HG03097 (cell line): ENCODE measurements at regions not wholly inside any gene's neighbourhood (a gene's known extent, or its start where the extent isn't known, plus 50 kb on each side); places are given as distances from the start of the nearest gene placed in this dataset.

ENCODE experiments used
- ATAC-seq: cut with Tn5 transposase; IDR thresholded peaks from one replicate; pipeline ENCODE4 v1.9.1; 2021; ENCODE audit not compliant: unreplicated experiment, low FRiP score

DNA sequence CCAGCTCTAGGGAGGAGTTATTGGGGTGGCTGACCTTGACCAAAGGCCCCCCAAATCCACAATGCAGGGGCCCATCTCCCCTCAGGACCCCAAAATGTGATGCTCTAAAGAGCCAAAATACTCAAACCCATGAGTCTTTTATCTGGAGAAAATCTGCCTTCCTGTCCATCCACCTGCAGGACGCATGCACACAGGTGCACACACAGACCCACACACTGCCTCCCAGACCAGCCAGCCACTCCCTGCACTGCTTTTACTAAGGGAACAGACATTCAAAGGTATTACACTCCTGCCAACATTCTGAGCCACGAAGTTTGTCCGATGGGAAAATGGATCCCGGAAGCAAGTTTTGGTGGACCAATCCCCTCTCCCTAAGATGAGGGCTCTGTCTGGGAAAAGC lies 76.1 kb upstream of the CDH5 start:
- ATAC-seq, result no peak

- ATAC-seq, result no peak
Measured at GRCh38 chr16:66289986-66290385, 76.5 kb upstream of the CDH5 start.

GRCh38 chr16:66289051-66289680 lies 77.3 kb upstream of the CDH5 start:
- no peak for ATAC-seq

- no peak for ATAC-seq
Measured at GRCh38 chr16:66287926-66288325, 78.6 kb upstream of the CDH5 start.

GRCh38 chr16:66287416-66287815 lies 79.1 kb upstream of the CDH5 start:
- no peak for ATAC-seq

DNA sequence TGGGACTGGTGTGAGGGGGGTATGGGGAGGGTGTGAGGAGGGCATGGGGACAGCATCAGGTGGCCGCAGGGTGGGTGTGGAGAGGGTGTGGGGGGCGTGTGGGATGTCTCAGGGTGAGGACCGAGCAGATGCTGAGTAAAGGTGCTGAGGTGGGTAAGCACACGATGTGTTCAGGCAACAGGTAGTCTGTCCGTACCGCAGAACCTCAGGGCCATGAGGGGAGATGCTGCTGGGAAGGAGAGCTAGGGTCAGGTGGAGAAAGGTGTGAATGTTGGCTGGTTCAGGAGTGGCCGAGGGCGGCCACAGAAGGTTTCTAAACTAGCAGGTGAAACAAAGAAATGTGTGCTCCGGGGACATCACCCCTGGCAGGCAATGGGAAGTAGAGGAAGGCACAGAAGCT lies 80.0 kb upstream of the CDH5 start:
- ATAC-seq, result no peak

- no peak for ATAC-seq
Measured at GRCh38 chr16:66278604-66279262, 87.8 kb upstream of the CDH5 start.

GRCh38 chr16:66278111-66278531 lies 88.4 kb upstream of the CDH5 start:
- no peak for ATAC-seq

DNA sequence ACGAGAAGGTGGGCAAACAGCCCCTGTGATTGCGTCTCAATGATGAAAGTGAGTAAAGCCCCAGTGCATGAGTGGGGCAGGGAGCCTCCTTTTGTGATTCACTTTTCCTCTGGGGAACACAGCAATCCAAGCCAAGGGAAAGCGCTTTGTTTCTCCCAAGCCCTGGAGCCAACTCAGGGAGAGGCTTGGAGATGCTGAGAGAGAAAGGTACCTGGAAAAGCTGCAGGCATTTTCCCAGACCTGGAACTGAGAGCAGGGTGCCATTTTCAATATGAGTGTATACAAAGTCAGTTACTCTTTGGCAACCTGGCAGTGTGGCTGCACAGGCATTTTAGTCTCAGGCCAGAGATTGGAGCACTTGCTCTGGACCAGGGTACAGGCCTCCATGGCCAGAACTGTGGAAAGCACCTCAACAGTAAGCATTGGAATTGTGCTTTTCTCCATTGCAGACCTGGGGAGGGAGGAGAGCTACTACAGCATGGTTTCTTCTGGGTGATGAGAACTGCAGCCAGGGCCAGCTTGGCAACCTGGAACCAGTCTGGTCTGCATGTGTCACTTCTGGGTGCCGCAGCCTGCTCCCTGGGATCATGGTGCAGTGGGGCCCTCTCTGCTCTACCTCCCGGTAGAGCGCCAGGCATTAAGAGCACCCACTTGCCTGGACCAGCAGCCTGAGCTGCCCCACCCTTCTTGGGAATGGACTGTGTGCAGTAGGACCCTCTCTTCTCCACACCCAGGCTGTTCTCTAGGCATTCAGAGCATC lies 89.0 kb upstream of the CDH5 start:
- no peak for ATAC-seq

DNA sequence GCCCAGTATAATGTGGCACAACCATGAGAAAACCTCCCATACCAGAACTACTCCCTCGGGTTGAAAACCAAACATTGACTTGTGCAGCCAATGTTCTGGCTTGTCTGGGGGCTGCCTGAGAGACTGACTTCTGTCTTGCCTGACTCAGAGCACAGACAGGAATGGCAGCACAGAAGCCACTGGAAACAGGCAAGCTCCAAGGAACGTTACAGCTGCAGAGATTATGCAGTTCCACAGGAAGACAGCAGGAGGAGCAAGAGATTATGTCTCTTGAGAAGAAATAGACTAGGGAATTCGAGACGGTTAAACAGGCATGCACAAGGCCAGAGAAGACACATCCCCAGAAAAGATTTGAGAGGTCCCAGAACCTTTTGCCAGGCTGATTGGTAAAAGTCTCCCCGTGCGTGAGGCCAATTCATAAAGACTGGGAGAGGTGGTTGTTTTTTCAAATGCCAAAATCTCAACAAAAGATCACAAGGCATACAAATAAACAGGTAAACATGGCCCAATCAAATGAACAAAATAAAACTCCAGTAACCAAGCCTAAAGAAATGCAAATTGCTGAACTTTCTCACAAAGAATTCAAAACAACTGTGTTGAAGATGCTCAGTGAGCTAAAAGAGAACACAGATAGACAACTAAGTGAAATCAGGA lies 90.6 kb upstream of the CDH5 start:
- no peak for ATAC-seq

GRCh38 chr16:66274335-66275110 lies 92.0 kb upstream of the CDH5 start:
- ATAC-seq, result no peak

DNA sequence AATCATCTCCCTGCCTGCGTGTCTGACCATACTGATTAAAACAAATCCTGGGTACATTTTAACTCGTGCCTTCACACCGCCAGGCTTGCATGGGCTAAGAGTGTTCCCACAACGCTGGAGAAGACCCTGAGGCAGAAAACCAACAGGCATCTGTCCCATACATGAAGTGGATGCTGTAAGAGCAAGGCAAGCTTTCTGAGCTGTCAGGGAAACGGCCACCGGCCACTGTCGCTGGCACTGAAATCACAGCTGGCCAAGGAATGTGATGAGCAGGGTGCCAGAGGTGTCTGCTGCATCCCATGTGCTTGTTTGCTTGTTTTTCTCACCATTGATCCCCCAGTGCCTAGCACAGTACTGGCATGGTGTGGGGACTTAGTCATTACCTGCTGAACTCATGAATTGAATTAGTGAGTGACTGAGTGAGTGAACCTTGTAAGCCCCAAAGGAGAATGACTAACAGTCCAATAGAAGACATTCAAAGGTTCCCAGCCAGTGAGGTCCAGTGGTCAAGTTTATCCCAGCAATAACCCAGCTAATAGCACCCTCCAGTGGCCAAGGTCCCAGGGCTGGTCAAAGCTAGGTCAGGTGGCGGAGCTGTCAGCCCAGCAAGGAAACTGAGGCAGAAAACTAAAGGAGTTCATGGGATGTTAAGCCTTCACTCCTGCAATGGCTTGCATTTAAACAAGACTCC lies 92.7 kb upstream of the CDH5 start:
- no peak for ATAC-seq

DNA sequence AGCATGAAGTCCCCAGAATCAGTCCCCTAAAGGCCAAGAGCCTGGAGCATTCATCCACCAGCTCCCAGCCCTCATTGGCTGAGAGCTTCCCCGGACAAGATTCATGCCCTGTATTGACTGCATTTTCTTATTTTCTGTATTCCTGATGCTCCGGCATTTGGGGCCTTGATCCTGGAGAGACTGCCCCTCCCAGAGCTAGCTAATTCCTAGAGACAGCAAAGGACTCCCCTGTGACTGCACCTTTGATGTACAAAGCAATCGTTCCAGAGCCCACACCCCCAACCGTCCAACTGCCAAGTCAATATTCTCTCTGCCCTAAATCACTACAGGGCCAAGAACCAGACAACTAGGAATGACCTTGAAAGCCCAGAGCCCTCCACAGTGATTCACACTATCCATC lies 93.4 kb upstream of the CDH5 start:
- ATAC-seq, result no peak

- no peak for ATAC-seq
Measured at GRCh38 chr16:66272461-66272860, 94.0 kb upstream of the CDH5 start.

DNA sequence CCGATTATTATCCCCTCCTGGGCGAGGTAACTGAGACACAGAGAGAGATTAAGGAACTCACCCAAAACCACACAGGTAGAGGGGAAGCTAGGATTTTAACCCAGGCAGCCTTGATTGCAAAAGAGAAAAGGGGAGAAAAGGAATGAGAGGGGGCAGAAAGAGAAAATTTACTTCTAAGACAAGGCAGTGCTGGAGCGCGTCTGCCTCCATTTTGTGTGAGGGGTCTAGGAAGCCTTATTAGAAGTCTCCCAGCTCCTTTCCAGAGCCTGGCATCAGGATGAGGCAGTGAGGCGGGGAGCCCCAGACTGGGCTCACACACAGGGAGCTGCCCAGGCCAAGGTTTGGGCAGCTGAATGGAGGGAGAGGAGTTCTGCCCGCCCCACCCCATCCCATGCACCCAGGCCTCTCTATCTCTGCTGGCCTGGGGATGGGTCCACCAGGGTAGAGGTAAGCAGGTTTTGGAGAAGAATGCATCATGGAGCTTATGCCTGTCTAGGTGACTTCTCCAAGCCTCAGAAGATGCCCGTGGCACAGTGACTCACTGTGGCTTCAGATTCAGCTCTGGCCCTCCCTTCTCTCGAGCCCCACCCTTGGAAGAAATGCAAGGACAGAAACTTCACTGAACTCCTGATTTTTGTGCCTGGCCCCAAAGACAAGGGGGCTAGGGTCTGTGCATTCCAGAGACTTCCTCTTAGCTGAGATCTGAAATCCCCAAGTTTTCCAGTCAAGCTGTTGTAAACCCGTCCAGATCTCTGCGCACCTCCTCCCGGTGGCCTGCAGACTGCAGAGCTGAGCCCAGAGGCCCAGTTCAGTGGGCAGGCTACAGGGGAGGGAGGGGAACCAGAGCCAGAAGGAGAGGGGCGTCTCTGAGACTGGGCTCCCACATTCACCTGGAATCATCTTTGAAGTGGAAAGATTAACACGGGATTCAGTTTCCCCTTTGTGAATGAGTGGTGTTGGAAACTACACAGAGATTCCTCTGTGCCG lies 95.1 kb upstream of the CDH5 start:
- no peak for ATAC-seq

- ATAC-seq, result no peak
Measured at GRCh38 chr16:66270333-66270927, 96.1 kb upstream of the CDH5 start.

GRCh38 chr16:66269617-66270332 lies 96.7 kb upstream of the CDH5 start:
- no peak for ATAC-seq
